HG02623 (cell line): ENCODE measurements at regions not wholly inside any gene's neighbourhood (a gene's known extent, or its start where the extent isn't known, plus 50 kb on each side); places are given as distances from the start of the nearest gene placed in this dataset.

Experiments used
- ATAC-seq: cut with Tn5 transposase; IDR thresholded peaks from one replicate; pipeline ENCODE4 v1.9.1; 2021; ENCODE audit warnings: moderate library complexity; ENCODE audit not compliant: unreplicated experiment

GRCh38 chr4:137082061-137082460, 450.2 kb downstream of the PCDH18 start:
- ATAC-seq = no peak

DNA sequence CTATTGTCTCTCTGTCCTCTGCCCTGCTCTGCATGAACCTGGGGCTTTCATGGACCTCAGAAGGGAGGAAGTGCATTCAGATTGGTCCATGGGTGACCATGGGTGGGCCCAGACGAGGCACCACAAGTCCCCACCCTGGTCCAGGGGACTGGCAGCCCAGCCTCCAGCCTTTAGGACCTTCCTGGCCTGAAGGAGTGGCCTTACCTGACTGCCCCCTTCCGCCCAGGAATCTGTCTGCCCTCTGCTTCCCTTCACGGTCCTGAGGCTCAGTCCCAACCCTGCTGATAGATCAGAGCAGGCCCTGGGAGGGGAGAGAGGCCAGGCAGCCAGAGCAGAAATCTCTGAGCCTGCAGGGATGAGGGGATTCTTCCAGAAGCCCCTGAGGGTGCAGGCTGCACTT, 455.4 kb downstream of the PCDH18 start:
- no peak for ATAC-seq

DNA sequence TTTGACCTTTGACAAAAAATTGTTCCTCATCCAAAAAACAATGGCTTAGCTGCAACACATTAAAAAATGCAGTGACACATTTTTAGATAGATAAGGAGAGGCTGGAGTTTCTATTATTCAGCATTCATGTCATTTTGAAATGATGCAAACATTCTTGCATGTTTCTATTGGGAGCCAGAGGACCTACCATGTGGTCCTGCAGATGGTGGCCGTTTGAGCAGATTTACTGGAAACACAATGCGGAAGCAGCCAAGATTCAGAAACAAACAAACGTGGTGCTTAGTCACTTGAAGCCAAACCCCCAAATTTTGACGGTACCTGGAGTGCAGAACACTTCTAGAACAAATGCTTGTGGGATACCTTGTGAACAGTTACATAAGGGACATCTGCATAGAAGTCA, 456.7 kb downstream of the PCDH18 start:
- no peak for ATAC-seq

DNA sequence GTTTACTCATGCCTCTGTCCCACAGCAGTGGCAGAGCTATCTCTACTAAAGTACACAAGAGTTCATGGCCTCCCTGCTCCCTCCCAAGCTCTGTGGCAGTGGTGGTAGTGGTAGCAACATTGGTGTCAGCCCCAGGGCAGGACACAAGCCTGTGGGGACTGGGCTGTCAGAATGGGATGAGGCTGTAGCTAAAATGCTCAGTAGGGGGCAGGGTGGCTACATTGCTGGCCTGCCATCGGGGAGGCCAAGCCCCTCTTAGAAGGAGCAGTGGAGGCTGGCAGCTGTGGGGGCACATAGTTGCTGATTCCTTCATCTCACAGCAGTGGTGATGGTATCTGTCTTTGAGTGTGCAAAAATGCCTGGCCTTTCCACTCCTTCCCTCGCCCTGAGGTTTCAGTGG, 461.7 kb downstream of the PCDH18 start:
- no peak for ATAC-seq

- no peak for ATAC-seq
Observed at GRCh38 chr4:137069473-137069872, 462.8 kb downstream of the PCDH18 start.

- ATAC-seq = no peak
Observed at GRCh38 chr4:137067735-137068134, 464.6 kb downstream of the PCDH18 start.

DNA sequence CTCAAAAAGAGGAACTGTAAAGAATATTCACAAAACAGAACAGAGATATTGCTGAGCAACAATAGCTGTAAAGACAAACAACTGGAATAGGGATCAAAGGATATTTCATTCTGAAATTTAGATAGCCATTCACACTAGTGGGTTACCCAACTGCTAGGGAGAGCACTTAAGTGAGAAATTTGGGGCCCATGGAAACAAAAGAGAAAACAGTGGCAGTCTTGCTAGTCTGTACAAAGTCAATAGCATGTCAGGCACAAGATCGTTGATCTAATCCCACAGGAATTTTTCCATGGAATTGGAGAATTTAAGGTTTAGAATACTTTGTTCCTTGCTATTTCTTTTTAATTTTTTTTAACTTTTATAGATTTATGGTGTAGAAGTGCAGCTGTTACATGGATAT, 467.0 kb downstream of the PCDH18 start:
- ATAC-seq = no peak

DNA sequence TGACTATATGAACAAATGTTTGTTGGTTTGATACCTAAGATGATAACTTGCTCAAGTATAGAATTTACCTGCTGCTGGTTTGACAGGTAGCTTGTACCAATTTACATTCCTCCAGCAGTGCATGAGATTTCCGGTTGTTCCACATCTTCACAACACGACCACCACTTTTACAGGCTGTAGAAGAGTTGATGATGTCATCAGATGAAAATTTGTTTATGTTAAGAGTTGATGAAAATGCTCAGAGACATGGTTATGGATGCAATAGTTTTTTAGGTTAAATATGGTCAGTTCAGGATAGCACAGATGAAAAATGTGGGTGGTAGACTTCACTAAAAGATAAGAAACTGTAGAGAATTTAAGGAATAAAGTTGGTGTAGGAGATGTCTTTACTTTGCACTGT, 468.3 kb downstream of the PCDH18 start:
- no peak for ATAC-seq

DNA sequence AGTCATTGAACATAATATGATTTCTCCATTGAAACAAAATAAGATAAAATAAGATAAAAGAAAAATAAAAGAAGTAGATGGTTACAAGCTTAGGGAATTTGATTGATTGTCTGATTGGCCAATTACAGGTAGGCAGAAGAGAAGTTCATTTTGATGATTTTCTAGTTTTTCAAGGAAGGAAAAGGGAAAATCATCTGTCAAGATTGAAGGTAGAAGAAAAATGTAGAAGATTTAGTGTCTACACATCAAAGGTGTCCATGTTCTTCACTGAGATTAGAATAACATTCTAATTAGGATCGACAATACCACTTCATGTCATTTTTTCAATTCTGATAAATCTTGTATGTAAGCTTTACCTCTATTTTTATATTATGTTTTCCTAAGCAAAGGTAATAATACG, 489.1 kb downstream of the PCDH18 start:
- ATAC-seq = no peak

- ATAC-seq = no peak
Observed at GRCh38 chr4:137039370-137039769, 492.9 kb downstream of the PCDH18 start.

DNA sequence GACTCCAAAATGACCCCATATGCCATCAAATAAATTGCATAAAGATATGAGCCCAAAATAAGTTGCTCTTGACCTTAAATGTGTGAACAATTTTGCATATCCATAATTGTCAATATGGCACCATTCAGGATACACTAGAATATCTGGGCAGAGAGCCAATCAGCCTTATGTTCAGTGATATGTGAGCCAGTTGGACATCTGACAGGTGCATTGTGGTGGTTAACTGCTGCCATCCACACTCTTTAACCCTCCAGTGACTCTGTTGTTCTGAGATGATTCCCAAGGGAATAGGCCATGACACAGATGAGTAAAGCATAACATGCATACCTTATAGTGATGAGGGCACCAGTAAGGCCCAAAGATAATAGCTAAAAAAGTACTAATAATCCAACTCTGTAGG, 500.1 kb downstream of the PCDH18 start:
- no peak for ATAC-seq

GRCh38 chr4:137029026-137029425, 503.3 kb downstream of the PCDH18 start:
- no peak for ATAC-seq

DNA sequence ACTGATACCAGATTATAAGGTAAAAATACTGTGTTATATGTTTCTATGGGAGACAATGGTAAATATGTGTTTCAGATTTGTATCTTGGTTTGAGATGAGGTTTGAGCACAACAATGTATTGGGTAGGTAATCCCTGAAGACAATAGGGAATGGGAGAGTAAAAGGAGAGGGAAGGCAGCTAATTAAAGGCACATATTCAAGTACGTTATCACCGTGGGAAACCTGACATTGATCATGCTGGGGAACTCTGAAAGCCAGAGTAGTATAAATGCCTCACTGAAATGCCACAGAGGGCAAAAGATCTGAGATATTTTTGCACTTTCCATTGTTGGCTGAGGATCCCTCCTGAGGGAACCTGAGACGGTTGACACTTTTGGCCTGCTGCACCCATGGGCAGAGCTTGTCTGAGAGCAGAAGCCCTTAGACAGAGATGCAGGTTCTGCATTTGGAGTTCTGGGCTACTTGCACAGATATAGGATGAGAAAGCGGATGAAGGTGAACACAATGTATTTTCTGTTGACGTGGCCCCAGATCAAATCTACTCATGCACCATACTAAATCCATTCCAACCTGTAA, 506.7 kb downstream of the PCDH18 start:
- no peak for ATAC-seq

- no peak for ATAC-seq
Observed at GRCh38 chr4:137015426-137016409, 516.6 kb downstream of the PCDH18 start.

GRCh38 chr4:137000432-137000831, 531.9 kb downstream of the PCDH18 start:
- no peak for ATAC-seq

GRCh38 chr4:136992032-136992431, 540.3 kb downstream of the PCDH18 start:
- ATAC-seq = no peak

GRCh38 chr4:136985683-136986082, 546.6 kb downstream of the PCDH18 start:
- no peak for ATAC-seq

DNA sequence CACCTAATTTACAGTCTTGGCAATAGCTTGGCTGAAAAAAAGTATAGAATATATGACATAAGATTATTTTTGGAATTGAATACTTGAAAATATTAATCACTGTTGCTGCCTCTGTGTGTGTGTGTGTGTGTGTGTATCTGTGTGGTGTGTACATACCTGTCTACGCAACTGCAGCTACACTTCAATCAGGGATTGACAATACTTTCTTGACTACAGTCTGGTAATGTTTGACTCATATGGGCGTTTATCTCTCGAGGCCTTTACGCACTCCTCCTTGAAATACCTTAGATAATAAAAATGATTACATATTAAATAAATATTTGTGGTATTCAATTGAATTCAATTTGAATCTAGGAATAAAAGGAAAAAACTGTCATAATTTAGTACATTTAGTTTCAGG, 565.2 kb downstream of the PCDH18 start:
- ATAC-seq = no peak

- ATAC-seq = no peak
Observed at GRCh38 chr4:136965478-136965877, 566.8 kb downstream of the PCDH18 start.

GRCh38 chr4:136962868-136963267, 569.4 kb downstream of the PCDH18 start:
- ATAC-seq = no peak

GRCh38 chr4:136946307-136946907, 585.9 kb downstream of the PCDH18 start:
- no peak for ATAC-seq

- no peak for ATAC-seq
Observed at GRCh38 chr4:136939781-136940180, 592.5 kb downstream of the PCDH18 start.
